Large intestine (tissue), 3 donors: ENCODE measurements at regions not wholly inside any gene's neighbourhood (a gene's known extent, or its start where the extent isn't known, plus 50 kb on each side); places are given as distances from the start of the nearest gene placed in this dataset.

Source experiments
- DNase-seq, 2 donors: peaks; one replicate each; pipeline versions ENCODE4 v3.0.0 to v3.0.0-alpha.2; 2013
- H3K27ac ChIP-seq: one replicate; pipeline ENCODE4 v1.5.1; 2013; ENCODE audit warnings: low read length
- H3K27me3 ChIP-seq: 2 replicates; pipeline ENCODE4 v1.6.1; 2013; ENCODE audit warnings: low read length; ENCODE audit not compliant: control insufficient read depth, insufficient read depth
- H3K36me3 ChIP-seq: 2 replicates; pipeline ENCODE4 v1.6.1; 2013; ENCODE audit warnings: low read length; ENCODE audit not compliant: control insufficient read depth, insufficient read depth
- H3K4me1 ChIP-seq: one replicate; pipeline ENCODE4 v1.6.1; 2013; ENCODE audit warnings: low read length; ENCODE audit not compliant: control insufficient read depth, insufficient read depth
- H3K4me3 ChIP-seq: one replicate; pipeline ENCODE4 v1.5.1; 2013; ENCODE audit warnings: low read length
- H3K9me3 ChIP-seq: one replicate; pipeline ENCODE4 v1.6.1; 2013; ENCODE audit warnings: mild to moderate bottlenecking, low read depth, low read length, moderate library complexity; ENCODE audit not compliant: control insufficient read depth
- WGBS: methylation state at CpG from one replicate; pipeline ENCODE4 v1.1.5; 2013; ENCODE audit warnings: low lambda C conversion rate; ENCODE audit not compliant: insufficient coverage; 5-methylcytosine and 5-hydroxymethylcytosine counted together

DNA sequence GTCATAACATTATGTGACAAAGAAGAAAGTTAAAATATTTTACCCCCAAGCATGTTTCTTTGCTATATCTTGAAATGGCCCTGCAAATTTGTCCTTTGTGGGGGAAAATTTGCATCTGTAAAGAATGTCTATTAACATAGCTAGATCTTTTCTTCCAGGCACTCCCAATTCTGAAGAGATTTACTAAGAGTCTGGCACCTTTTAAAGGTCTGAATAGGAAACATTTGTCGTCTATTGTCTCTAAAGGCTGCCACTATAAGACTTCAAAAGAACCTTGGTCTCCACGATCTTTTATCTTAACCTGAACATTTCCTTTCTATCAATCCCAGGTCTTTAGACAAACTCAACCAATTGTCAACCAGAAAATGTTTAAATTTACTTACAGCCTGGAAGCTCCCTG is 128.6 kb upstream of the VCX start:
- no peak for DNase-seq
- Histone ChIP-seq H3K4me3 (no peak overlapping the region), H3K9me3 (no peaks in the 10 kb centered on the region), H3K36me3 (no peaks in the 10 kb centered on the region), H3K27me3 (no peaks in the 10 kb centered on the region), H3K4me1 (no peaks in the 10 kb centered on the region), H3K27ac (no peak overlapping the region)
- no CpG with 5 or more reads among the region's 2 CpGs for WGBS

DNA sequence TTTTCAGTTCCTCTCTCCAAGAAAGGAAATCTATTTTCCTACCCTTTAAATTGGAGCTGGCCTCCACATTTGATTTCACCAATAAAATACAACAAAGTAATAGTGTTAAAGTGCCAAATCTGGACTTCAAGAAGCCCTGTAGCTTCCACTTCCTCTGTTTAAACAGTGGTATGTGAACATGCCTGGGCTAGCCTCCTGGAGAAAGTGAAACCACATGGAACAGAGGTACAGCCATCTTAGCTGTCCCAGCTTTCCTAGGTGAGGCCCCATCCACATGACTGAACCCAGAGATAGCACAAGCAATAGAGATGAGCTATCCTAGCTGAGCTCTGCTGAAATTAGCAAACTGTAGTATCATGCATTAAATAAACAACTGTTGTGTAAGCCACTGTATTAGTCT is 131.8 kb upstream of the VCX start:
- no peaks in the 10 kb centered on the region for H3K36me3 ChIP-seq
- H3K27me3 ChIP-seq: no peaks in the 10 kb centered on the region
- H3K4me3 ChIP-seq: no peak overlapping the region
- no peaks in the 10 kb centered on the region for H3K9me3 ChIP-seq
- peak; percentile 9 to 14 for DNase-seq
- no peak overlapping the region for H3K27ac ChIP-seq
- no peaks in the 10 kb centered on the region for H3K4me1 ChIP-seq

DNA sequence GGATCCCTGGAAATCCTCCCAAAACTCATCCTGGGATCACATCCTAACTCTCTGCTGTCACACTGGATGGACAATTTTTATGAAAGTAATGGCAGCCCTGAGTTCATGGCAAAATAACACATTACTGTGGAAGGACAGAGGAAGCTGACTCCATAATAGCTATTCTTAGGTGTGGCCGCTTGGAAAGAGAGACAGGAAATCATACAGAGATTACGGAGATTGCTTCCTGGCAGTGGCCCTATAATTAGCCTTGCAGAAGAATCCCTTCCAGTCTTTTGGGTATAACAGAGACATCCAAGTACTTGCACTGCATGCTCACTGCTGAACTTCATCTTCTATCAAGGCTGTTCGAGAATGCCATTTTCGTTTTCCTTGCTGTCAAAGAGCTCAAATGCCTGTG is 133.1 kb upstream of the VCX start:
- no peak for DNase-seq
- Histone ChIP-seq H3K4me3 (no peak overlapping the region), H3K9me3 (no peaks in the 10 kb centered on the region), H3K27ac (no peak overlapping the region), H3K36me3 (no peaks in the 10 kb centered on the region), H3K27me3 (no peaks in the 10 kb centered on the region), H3K4me1 (no peaks in the 10 kb centered on the region)
- no CpG with 5 or more reads among the region's 4 CpGs for WGBS

DNA sequence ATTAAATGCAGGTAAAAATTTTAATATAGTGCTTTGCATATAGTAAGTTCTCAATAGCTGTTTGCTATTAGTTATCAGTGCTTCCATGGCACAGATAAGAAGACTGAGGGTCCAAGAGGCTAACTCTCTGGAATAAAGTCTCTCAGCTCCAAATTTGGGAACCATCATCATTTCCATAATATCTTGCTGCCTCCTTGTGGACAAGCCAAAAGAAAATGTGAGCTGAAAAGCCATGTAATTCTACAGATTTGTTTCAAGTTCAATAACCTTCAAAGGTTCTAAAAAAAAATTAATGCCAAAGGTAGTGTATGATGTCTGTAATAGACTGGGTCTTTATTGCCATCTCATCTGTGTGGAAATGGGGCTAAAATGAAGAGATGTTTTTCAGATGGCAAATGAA is 136.9 kb upstream of the VCX start:
- Histone ChIP-seq H3K4me3 (no peak overlapping the region), H3K27ac (no peak overlapping the region)
- no peak for DNase-seq

GRCh38 chrX:7704205-7704604 is 138.8 kb upstream of the VCX start:
- H3K27me3 ChIP-seq: no peaks in the 10 kb centered on the region
- WGBS: no CpG with 5 or more reads among the region's 4 CpGs
- no peaks in the 10 kb centered on the region for H3K9me3 ChIP-seq
- no peak overlapping the region for H3K27ac ChIP-seq
- H3K36me3 ChIP-seq: no peaks in the 10 kb centered on the region
- DNase-seq: no peak
- H3K4me1 ChIP-seq: no peaks in the 10 kb centered on the region
- no peak overlapping the region for H3K4me3 ChIP-seq

More for the DNA sequence above, 136.9 kb upstream of the VCX start:
- H3K36me3 ChIP-seq: no peaks in the 10 kb centered on the region
- no peaks in the 10 kb centered on the region for H3K4me1 ChIP-seq
- H3K27me3 ChIP-seq: no peaks in the 10 kb centered on the region
- no peaks in the 10 kb centered on the region for H3K9me3 ChIP-seq

- WGBS: no CpG with 5 or more reads among the region's 2 CpGs
- H3K4me3 ChIP-seq: no peak overlapping the region
- no peak overlapping the region for H3K27ac ChIP-seq
- no peaks in the 10 kb centered on the region for H3K27me3 ChIP-seq
- no peaks in the 10 kb centered on the region for H3K4me1 ChIP-seq
- DNase-seq: no peak
- H3K36me3 ChIP-seq: no peaks in the 10 kb centered on the region
- H3K9me3 ChIP-seq: no peaks in the 10 kb centered on the region
Measured at GRCh38 chrX:7698248-7698647, 144.7 kb upstream of the VCX start.

GRCh38 chrX:7690842-7691241 is 152.1 kb upstream of the VCX start:
- no peak for DNase-seq
- 64% methylated on average over 3 of the region's 8 CpGs for WGBS
- no peak overlapping the region for H3K4me3 ChIP-seq
- H3K4me1 ChIP-seq: no peaks in the 10 kb centered on the region
- H3K27me3 ChIP-seq: no peaks in the 10 kb centered on the region
- no peaks in the 10 kb centered on the region for H3K9me3 ChIP-seq
- H3K36me3 ChIP-seq: no peaks in the 10 kb centered on the region
- no peak overlapping the region for H3K27ac ChIP-seq

DNA sequence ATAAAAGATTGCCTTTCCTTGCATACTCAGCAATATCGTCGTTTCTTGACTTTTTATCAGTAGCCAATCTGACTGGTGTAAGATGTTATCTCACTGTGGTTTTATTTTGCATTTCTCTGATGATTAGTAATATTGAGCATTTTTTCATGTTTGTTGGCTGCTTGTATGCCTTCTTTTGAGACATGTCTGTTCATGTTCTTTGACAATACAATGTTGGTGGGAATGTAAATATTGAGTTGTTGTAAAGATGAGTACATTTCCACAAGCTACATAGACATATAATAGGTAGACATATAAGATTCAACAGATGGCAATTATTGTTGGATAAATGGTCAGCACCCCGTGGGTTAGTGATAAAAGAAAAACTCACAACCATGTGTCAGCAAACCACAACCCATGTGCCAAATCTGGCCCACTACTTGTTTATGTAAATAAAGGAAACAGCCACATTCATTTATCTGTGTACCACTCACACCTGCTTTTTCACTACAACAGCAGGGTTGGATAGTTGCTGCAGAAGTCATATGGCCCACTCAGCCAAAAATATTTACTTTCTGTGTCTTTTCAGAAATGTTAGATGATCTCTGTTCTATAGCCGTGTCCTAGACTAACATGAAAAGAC is 153.1 kb upstream of the VCX start:
- Histone ChIP-seq H3K4me1 (no peaks in the 10 kb centered on the region), H3K27me3 (no peaks in the 10 kb centered on the region), H3K36me3 (no peaks in the 10 kb centered on the region), H3K9me3 (no peaks in the 10 kb centered on the region), H3K4me3 (no peak overlapping the region), H3K27ac (no peak overlapping the region)
- no peak for DNase-seq
- 40% methylated on average over 1 of the region's 4 CpGs for WGBS

DNA sequence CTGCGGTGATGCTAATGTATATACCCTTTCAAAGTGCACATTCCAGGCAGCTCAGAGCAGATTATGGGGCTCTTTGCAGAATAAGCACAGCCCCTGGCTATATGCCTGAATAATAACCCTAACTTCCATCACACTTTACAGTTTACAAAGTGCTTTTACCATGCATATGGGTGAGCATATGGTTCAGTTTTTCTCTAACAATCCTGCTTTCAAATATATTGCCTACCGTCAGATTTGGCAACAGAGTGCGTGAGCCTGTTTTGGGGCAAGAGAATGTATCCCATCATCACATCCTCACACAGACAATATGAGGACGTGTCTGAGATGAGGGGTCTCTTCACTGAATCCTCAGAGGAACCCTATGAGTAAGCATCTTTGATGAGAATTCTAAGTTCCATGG is 162.8 kb upstream of the VCX start:
- no peak overlapping the region for H3K4me3 ChIP-seq
- no peaks in the 10 kb centered on the region for H3K27me3 ChIP-seq
- H3K9me3 ChIP-seq: no peaks in the 10 kb centered on the region
- no peaks in the 10 kb centered on the region for H3K36me3 ChIP-seq
- no CpG with 5 or more reads among the region's 4 CpGs for WGBS
- no peak for DNase-seq
- no peaks in the 10 kb centered on the region for H3K4me1 ChIP-seq
- H3K27ac ChIP-seq: no peak overlapping the region

- no CpG with 5 or more reads among the region's 5 CpGs for WGBS
- H3K27me3 ChIP-seq: no peaks in the 10 kb centered on the region
Measured at GRCh38 chrX:7654316-7654715, 188.7 kb upstream of the VCX start.

DNA sequence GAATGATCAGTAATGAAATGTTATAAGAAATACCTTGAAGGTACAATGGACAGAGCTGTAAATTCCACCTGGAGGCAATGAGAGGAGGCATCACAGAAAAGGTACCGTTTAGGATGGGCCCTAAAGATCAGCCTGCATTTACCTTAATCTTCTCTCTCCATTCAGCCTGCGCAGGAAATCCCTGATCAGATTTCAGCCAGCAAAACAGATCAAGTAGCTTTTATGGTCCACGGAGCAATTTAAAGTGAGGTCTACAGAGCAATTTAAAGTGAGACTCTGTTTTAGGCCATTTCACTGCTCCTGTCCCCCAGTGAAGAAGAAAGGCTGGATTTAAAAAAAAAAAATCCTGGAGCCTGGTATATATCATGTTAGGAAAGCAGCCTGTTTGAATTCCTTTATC is 195.1 kb upstream of the VCX start:
- Histone ChIP-seq H3K4me3 (no peak overlapping the region), H3K9me3 (no peaks in the 10 kb centered on the region), H3K4me1 (no peaks in the 10 kb centered on the region), H3K36me3 (no peaks in the 10 kb centered on the region), H3K27ac (no peak overlapping the region), H3K27me3 (no peaks in the 10 kb centered on the region)
- DNase-seq: no peak
- no CpG with 5 or more reads among the region's 3 CpGs for WGBS

More at GRCh38 chrX:7654316-7654715, 188.7 kb upstream of the VCX start:
- no peak overlapping the region for H3K27ac ChIP-seq
- DNase-seq: no peak
- no peaks in the 10 kb centered on the region for H3K36me3 ChIP-seq
- H3K9me3 ChIP-seq: no peaks in the 10 kb centered on the region
- H3K4me3 ChIP-seq: no peak overlapping the region
- H3K4me1 ChIP-seq: no peaks in the 10 kb centered on the region
